Dermis blood vessel endothelial cell (primary cell): ENCODE measurements at regions not wholly inside any gene's neighbourhood (a gene's known extent, or its start where the extent isn't known, plus 50 kb on each side); places are given as distances from the start of the nearest gene placed in this dataset.
A peak's percentile ranks its signal among the peaks of the same experiment; 100 is the strongest.

Source experiments
- DNase-seq: peaks from one replicate; pipeline ENCODE4 v3.0.0; 2010

DNA sequence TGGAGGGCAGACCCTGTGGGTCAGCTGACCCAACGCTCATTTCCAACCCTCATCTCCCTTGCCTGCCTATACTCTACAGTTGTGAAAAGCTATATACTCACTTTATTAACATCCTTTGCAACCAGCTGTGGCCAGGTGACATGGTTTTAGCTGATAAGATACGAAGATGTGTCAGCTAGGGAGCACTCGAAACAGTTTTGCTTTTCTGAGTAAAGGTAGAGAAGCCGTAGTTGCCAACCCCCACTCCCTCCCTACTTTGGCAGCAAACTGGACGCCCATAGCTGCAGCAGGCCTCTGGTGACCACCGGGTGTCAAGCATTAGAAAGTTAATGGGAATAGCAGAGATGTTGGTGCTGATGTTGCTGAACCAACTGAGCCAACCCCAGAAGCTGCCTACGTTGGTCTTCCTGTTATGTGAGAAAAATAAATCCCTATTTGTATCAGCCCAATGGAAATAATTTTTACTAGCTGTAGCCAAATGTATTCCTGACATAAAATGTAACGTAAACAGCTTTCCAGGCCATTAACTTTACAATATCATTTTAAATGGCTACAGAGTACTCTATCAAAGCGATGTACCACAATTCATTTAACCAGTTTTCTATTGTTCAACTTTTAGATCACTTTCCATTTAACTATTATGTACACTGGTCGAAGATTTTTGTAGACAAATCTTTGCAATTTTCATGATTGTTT lies 98.5 kb upstream of the TMCC3 start:
- DNase-seq: no peak

DNA sequence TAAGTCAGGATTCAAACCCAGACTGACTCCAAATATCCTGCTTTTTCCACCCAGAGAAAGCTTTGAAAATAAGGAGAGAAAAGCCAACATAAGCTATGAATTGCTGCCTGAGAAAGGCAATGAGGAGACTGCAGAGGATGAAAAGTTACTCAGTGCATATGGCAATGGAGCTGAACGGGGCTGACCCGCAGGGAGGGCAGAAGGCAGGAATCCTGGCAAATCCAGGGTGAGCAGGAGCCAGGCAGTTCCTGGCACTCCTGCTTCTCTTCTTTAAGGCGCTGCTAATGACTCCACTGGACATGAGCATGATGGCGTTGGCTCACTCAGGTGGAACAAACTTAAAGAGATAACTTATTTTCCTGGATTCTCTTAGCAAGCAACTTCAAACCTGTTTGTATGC lies 95.2 kb upstream of the TMCC3 start:
- no peak for DNase-seq

DNA sequence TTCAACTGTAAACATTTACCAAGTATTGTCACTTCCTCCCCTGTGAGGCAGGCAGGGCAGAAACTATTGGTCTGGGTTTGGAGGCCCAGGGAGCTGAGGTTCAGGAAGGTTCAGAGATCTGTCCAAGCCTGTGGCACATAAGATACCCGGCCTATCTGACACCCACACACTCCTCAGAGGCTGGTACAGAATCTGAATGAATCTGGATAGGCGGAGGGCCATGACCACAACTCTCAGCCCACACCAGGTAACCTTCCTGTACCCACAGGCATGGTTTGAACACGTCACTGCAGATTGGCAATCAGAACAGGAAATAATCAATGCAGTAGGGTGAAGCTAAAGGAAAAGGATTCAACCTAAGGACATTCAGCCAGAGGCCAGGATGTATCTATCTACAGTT lies 92.8 kb upstream of the TMCC3 start:
- no peak for DNase-seq

DNA sequence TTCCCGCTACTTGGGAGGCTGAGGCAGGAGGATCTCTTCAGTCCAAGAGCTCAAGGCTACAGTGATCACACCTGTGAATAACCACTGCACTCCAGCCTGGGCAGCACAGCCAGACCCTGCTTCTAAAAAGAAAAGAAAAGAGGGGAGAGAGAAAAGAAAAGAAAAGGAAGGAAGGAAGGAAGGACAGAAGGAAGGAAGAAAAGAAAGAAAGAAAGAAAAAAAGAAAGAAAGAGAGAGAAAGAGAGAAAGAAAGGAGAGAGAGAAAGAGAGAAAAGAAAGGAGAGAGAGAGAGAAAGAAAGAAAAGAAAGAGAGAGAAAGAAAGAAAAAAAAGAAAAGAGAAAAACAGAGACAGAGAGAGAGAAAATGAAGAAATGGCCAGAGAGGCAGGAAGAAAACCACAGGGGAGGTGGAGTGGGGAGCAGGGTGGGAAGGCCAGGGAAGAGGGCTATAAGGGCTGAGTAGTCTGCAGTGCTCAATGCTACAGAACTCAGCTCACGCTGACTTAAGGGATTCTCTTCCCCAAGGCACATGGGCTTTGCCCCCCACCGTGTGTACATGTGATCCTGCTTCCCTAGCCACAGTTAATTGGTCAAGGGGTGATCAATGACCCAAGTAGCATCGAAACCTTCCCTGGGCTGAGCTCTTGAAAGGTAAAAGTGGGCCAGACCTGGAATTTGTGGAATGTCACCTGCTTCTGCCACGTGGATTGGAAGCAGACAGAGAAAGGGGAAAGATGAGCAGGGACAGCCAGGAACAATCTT lies 90.4 kb upstream of the TMCC3 start:
- DNase-seq: no peak

DNA sequence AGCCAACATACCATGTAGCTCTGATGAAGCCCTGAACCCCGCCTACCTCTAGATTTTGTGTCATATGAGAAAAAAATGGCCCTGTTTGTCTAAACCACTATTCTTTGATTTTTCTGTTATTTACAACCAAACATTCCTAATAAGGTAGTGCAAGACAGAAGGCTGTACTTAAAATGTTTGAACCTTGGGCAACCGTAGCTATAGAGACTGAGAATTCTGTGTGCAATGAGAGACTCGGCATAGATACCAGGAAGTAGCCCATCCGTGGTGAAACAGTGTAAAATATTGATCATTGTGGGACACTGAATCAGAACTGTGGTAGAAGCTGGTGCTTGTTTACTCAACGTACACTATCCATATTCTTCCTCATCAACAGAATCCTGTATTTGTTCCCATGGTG lies 86.5 kb upstream of the TMCC3 start:
- DNase-seq: no peak

DNA sequence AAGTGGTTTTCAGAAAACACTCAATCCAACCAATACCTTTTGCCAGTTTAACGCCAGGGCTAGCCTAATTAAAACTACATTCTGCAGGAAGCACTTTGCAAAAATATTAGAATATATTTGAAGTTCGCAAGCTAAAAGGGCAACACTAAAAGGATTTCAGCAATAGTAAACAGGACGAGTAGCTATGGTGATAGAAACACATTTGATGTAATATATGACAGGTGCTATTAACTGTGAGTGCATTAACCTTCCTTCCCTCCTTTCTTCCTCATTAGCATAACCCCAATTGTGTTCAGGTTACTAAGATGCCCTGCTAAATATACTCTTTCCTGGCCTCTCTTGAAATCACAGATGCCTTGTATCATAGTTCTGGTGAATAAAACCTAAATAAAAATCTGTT lies 85.6 kb upstream of the TMCC3 start:
- DNase-seq: no peak

DNA sequence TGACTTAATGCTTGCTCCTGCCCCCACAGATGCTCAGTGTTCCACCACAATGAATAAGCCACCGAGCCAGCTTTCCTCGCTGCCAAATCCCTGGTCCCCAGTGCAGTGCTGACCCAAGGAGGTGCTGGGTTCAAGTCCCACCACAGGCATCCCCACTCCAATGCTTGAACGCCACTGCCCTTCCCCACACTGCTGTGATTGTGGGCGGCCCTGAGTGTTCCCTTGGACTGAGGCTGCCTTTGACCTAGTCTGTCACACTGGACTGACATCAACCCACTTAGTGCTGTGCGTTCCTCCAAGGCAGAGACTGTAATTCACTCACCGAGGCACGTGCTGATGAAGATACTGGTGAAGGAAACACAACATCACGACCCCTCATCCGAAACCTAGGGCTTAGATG lies 83.4 kb upstream of the TMCC3 start:
- no peak for DNase-seq

DNA sequence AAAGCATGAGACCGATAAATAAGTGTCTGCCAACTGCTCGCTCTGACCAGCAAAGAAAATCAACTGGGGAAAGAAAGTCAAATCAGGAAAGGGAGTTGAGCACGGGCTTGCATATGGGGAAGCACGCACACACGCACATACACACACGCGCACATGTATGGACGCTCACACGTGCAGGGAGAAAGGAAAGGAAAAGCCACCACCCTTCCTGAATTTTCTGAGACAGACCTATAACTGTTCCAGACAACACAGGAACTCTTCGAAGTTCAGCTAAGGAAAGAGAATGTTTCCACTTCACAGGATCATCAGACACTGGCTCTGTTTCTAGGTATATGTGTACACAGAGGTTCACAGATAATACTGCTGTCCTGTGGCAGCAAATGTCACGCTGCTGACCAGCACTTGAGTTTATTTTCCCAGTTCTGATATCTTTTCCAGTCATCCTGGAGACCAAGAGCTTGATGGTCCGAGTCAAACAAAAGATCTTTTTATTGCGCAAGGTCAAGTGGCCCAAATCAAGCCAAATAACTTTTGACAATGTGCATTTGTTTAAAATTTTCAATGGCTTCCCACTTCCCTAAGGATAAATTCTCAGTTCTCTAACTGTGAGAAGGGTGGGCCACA lies 82.1 kb upstream of the TMCC3 start:
- peak; percentile 26 for DNase-seq

DNA sequence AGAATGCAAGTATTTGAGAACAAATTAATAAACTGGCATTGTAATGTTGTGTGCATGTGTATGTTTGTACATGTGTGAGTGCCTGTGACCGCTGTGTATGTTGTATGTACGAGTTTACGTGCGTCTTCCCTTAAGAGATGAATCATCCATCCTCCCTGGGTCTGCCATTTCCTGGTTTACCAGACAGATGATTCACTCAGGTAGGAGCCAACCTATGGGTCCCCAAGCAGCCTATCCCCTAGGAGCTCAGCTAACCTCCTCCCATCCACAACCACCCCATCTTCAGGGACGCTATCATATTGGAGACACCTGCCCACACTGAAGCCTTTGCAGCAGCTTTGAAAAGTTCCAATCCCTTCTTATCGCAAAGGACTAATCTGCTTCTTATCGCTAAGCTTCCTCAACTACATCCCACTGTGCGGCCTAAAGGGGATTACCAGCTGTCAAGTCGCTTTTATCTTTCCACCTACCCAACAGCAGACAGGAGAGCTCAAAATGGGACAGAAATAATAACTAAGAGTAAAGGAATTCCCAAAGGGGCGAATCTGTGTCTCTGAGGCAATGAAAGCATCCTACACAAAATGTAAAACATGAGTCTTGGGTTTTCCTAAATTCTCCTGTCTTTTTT lies 81.5 kb upstream of the TMCC3 start:
- DNase-seq: peak; percentile 24

DNA sequence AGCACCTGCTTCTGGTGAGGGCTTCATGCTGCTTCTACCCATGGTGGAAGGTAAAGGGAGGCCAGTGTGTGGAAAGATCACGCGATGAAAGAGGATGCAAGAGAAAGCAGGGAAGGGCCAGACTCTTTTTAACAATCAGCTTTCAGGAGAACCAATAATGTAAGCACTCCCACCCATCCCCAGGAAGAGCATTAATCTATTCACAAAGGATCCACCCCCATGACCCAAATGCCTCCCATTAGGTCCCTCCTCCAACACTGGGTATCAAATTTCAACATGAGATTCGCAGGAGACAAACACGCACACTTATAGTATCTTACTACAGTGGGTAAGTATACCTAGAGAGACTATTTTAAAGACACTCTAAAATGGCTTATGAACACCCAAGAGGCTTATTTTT lies 80.5 kb upstream of the TMCC3 start:
- no peak for DNase-seq

DNA sequence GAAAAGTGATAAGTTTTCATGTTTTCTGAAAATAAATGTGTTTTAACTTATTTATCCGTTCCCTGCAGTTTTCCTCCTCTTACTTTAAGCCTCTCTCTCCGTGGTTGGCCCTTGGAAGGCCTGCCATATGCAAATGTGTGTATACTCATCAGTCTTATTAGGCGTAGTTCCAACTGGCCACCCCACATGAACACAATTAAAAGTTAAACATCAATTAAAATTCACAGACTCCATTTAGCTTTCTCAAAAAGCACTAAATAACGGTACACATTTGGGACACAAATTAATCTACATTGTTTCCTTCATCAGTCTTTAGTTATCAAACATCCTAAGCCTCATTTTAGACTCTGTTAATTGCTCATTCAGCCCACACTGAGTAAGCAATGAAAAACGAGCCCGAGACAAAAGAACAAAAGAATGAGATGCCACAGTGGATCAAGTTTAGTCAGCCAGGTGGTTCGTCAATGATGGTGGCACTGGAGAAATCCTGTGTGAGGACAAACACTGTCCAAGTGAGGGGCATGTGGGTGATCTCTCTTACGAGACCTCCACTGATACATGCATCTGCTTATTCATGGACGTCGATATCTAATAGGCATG lies 76.0 kb upstream of the TMCC3 start:
- no peak for DNase-seq

DNA sequence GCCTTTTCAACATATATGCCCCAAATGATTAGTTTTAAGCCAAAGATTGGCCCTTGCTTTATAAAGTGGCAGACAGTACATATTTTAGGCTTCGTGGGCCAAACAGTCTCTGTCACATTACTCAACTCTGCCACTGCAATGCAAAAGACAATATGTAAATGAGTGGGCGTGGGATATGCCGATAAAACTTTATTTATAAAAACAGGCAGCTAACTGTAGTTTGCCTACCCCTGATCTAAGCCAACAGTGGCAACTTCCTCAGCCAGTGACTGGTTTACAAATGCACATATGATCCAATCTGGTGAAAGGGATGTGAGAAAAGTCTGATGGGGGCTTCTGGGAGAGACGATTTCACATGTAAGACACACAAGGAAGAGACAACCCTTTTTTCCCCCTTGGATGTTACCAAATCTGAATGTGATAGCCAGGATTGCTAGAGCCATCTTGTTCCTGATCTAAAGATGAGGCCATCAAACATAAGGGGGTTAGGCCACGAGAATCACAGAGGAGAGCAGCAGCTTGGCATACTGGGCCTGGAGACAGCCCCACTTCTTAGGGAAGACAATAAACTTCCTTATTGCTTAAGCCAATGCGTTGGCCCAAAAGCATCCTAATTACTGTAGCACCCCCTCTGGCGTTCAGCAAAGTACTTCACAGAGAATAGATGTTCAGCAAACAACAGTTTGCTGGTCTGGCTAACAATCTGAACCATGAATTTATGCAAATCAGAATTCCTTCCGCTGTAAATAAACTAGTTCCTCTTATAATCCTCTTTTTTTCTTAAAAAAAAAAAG lies 75.2 kb upstream of the TMCC3 start:
- DNase-seq: peak; percentile 85

DNA sequence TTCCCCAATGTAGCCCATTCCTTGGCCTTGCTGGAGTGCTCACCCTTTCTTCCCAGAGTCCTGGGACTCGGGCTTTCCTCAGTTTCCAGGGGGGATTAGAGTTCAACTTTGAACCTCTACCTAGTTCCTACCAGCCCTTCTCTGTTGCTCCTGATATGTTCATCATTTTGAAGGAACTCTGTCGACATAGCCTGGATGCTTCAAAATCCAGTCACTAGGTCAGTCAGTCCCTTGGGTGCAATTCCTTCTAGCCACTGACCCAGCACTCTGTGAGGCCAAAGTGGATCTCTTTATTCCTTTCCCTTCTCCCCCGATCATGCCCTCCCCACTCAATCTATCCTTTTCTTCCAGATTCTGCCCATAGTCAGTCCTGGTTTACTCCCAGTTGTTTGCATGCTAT lies 72.3 kb upstream of the TMCC3 start:
- DNase-seq: no peak

DNA sequence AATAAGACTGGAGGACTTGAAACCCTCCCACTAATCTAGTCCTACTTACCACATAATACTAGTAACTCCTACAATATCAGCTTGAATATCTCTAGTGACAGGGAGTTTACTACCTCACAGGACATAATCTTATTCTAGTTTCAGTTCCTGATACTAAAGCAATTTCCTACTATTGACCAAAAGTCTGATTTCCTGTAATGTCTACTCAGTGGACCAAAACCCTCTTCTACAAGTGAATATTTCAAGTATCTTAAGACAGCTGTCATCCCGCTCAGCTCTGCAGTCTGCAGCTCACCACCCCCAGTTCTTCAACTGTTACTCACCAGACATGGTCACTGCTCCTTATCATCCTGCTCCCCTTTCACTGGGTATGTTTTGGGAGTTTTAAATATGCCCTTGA lies 70.8 kb upstream of the TMCC3 start:
- no peak for DNase-seq

DNA sequence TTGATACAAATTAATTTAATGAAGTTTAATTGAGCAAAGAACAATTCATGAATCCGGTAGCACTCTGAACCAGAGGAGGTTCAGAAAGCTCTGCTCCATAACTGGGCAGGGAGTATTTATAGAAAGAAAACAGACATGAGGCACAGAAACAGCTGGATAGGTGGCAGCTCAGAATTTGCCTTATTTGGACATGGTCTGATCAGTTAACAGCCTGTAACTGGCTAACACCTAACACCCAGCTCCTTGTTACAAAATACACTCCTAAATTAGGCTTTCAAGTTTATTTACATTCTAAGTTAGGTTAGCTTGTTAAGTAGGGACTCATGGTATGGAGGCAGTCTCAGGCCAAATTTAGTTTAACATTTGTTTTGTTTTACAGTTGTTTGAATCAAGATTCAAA lies 67.8 kb upstream of the TMCC3 start:
- DNase-seq: peak; percentile 51

DNA sequence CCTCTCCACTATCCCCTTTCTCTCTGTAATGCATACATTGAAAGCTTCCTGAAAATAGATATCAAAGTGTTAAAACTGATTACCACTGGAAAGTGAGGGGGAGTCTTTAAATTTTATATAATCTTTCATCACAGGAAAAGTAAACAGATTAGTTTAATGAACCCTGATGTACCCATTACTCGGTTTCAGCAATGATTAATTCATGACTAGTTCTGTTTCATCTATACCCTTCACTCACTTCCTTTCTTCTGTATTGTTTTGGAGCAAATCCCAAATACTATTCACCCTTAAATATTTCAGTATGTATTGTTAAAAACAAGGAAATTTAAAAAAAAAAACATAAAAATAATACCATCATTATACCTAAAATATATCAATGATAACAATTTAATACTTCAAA lies 67.3 kb upstream of the TMCC3 start:
- no peak for DNase-seq

DNA sequence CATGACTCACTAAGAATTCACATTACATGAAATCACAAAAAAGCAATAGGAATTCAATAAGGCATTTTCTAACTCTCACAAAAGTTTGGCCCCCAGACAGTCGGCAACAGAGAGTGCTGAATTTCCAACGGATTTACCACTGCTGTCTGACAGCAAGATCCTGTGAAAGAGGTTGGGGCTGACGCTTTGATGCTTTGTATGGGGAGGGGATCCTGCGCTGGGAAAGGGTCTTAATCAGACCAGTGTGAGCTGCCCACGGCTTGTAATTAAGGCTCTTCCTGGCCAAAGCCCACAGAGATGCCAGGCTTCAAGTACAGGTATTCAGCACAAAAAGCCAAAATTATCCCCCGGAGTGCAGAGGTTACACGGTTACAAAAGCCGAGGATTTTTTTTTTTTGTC lies 66.8 kb upstream of the TMCC3 start:
- DNase-seq: peak; percentile 23

DNA sequence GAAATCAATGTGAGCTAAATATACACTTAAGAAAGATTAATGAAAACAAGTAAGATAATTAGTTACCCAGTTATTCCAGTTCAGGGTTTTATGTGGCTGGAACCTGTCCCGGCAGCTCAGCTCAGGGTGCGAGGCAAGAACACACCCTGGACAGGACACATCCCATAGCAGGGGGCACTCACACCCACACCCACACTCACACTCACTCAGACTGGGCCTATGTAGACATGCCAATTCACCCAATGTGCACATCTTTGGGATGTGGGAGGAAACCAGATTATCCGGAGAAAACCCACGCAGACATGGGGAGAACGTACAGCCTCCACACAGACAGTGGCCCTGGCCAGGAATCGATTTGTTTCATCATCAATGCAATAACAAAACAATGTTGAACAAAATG lies 66.0 kb upstream of the TMCC3 start:
- no peak for DNase-seq

DNA sequence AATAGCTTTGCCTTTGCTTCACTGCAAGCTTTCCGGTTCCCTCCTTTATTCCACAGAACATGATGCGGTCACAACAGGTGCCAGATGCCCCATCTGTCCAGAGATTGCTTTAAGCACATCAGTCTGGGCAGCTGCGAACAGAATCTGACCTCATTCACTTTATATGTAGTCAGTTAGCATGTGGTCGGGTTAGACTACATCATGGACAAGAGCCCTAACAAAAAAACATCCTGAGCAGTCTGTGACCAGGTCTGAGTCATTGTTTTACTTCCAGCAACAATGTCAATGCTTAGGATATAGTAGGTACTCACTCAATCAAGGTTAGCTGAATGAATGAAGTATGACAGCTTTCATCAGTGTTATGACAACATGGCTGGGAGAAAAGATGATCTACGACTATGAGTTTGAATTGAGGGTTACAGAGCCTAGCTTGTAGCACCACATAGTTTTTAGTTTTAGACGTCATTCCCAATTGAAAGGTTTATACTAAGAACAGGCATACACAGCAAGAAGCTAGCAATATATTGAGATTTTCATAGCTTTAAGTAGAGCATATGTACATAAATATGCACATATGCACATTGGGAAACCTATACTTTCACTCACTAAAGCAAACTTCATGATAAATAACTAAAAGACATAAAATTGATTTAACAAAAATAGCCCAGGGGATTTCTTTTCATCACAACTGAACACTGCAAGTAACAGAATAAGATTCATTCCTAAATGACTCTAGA lies 64.2 kb upstream of the TMCC3 start:
- peak; percentile 95 for DNase-seq

DNA sequence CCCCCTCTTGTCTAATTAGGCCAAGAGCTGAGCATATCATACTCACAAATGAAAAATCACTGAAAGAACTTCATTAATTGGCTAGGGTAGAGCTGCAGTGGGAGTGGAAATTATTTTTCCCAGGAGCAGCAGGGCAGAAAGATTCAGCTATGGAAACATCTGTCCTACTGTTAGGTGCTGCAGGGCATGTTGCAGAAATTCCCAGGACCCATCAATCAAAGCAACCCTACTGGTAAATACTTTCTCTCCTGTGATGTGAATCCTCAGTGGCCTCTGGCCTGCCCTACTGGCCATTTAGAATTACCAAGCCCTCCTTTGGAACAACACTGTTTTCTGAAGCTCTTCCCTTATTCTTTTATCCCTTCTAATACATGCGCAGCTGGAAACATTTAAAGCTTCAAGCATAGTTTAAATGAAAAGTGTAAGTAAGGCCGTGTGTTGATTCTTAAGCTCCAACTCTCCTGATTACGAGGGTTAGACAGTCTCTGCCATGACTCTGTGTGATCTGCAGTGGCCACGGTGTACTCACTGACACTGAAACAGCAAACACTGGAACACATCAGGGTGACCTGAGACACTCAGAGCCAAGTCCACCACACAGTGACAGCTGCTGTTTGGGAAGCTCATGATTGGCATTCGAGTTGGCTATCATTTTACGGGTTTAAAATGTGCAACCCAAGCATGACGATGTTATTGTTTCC lies 62.6 kb upstream of the TMCC3 start:
- DNase-seq: no peak

DNA sequence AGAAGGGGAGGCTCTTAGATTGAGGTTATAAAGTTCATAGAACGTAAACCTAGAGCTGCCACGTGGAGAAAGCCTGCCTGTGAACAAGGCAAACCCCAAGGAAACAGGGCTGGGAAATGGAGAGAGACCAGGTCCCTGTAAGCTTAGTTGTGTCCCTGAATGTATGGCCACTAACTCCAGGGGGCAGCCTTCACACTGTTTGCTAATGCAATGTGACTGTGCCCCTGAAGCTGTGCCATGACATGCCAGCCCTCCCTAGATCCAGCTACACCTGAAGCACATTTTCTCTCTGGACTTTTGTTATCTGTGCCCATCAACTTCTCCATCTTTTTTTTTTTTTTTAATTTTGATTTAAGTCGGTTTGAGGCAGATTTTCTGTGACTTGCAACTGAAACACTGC lies 60.6 kb upstream of the TMCC3 start:
- DNase-seq: peak; percentile 63
